ENCODE measurements at regions not wholly inside any gene's neighbourhood (a gene's known extent, or its start where the extent isn't known, plus 50 kb on each side); places are given as distances from the start of the nearest gene placed in this dataset.

- no peak for TF ChIP-seq ZNF384 (IDR thresholded peaks at IDR 0.05)
- no peak for TF ChIP-seq ELF4 (IDR thresholded peaks at IDR 0.05)
- TF ChIP-seq SUZ12 (IDR thresholded peaks at IDR 0.05): no peak
- TF ChIP-seq TARDBP (IDR thresholded peaks at IDR 0.05): no peak
- no peak for TF ChIP-seq LEF1 (IDR thresholded peaks at IDR 0.05; ENCODE audit: borderline replicate concordance)
- no peak for TF ChIP-seq NFRKB (IDR thresholded peaks at IDR 0.05)
These were observed 83.3 kb downstream of the CRPPA start for GRCh38 chr7:16338065-16338464.
